Hepatocyte (in vitro differentiated cells): ENCODE measurements at regions not wholly inside any gene's neighbourhood (a gene's known extent, or its start where the extent isn't known, plus 50 kb on each side); places are given as distances from the start of the nearest gene placed in this dataset.

Experiments
- CTCF ChIP-seq: fragments of 200-600 bp; sonication (generic); IDR thresholded peaks from 2 replicates; pipeline ENCODE4 v1.5.1; 2016; ENCODE audit warnings: antibody characterized with exemption, mild to moderate bottlenecking; ENCODE audit not compliant: poor library complexity
- EZH2 ChIP-seq: fragments of 200-600 bp; sonication (generic); IDR thresholded peaks from 2 replicates; pipeline ENCODE4 v1.6.1; 2016; ENCODE audit warnings: antibody characterized with exemption, mild to moderate bottlenecking, borderline replicate concordance
- EZH2phosphoT487 ChIP-seq: fragments of 200-600 bp; sonication (generic); IDR thresholded peaks from one replicate; pipeline ENCODE4 v1.6.1; 2018; ENCODE audit warnings: antibody characterized with exemption, mild to moderate bottlenecking, low read depth, moderate library complexity; ENCODE audit not compliant: unreplicated experiment, severe bottlenecking

GRCh38 chr7:19619122-19619521 lies 89.7 kb downstream of the POLR1F start:
- no peak for TF ChIP-seq CTCF
- no peak for TF ChIP-seq EZH2
- no peak for TF ChIP-seq EZH2phosphoT487
